H1 (cell line): ENCODE measurements at regions not wholly inside any gene's neighbourhood (a gene's known extent, or its start where the extent isn't known, plus 50 kb on each side); places are given as distances from the start of the nearest gene placed in this dataset.

Experiments used
- CTCF ChIA-PET: fragments of 300-600 bp; sonication (Branson Sonifier 250); formaldehyde crosslinking; loops from one replicate; lab custom pipeline; 2021; ENCODE audit not compliant: partially characterized antibody; lab: Charles Lee
- POLR2A ChIA-PET: fragments of 300-600 bp; sonication (Branson Sonifier 250); formaldehyde crosslinking; loops from one replicate; lab custom pipeline; 2021; ENCODE audit warnings: inconsistent platforms; ENCODE audit not compliant: partially characterized antibody; lab: Charles Lee
- DNase-seq, 2 experiments: peaks; one replicate each; pipeline versions ENCODE4 v3.0.0 to v3.0.0-alpha.2; 2010 to 2022; ENCODE audit warnings: low spot score in 2 of 2, low read depth in 1 of 2, mixed read lengths in 1 of 2
- FAIRE-seq: peaks from 2 replicates; lab custom pipeline; 2011; peaks lifted over from hg19 to GRCh38; lab: Jason Lieb, UNC
- H2AFZ ChIP-seq: 2 replicates; pipeline ENCODE4 v1.8.1; 2012; ENCODE audit warnings: low read length, inconsistent platforms
- H2AK5ac ChIP-seq: 2 replicates; pipeline ENCODE4 v1.6.1; 2013; ENCODE audit warnings: low read depth, low read length
- H2BK120ac ChIP-seq: replicated peaks from 2 replicates; pipeline ENCODE3; 2013; ENCODE audit warnings: low read depth, low read length, inconsistent platforms
- H2BK12ac ChIP-seq: 2 replicates; pipeline ENCODE4 v1.6.1; 2013; ENCODE audit warnings: low read depth, low read length
- H2BK15ac ChIP-seq: 2 replicates; pipeline ENCODE4 v1.6.1; 2013; ENCODE audit warnings: low read length
- H2BK20ac ChIP-seq: 2 replicates; pipeline ENCODE4 v1.6.1; 2013; ENCODE audit warnings: low read length
- H2BK5ac ChIP-seq: 2 replicates; pipeline ENCODE4 v1.6.1; 2013; ENCODE audit warnings: low read depth, low read length
- H3K14ac ChIP-seq: 2 replicates; pipeline ENCODE4 v1.6.1; 2013; ENCODE audit warnings: inconsistent platforms; ENCODE audit not compliant: insufficient read length
- H3K18ac ChIP-seq: 2 replicates; pipeline ENCODE4 v1.6.1; 2013; ENCODE audit warnings: low read length; ENCODE audit errors: extremely low read depth
- H3K23ac ChIP-seq: 2 replicates; pipeline ENCODE4 v1.6.1; 2013; ENCODE audit warnings: inconsistent platforms; ENCODE audit not compliant: insufficient read length
- H3K23me2 ChIP-seq: 2 replicates; pipeline ENCODE4 v1.6.1; 2013; ENCODE audit warnings: low read depth, low read length
- H3K27ac ChIP-seq: 2 replicates; pipeline ENCODE4 v1.6.1; 2011; ENCODE audit warnings: low read depth, low read length, inconsistent platforms
- H3K27me3 ChIP-seq, 4 experiments: replicated peaks in 1 of 4; 1 replicate in 1 of 4; 2 replicates in 3 of 4; pipeline versions ENCODE4 v1.6.1 to v1.8.1; 2011 to 2013; ENCODE audit warnings: low read length in 3 of 4, mild to moderate bottlenecking in 3 of 4, inconsistent platforms in 2 of 4, mixed read lengths in 2 of 4, moderate library complexity in 1 of 4; ENCODE audit not compliant: control insufficient read depth in 3 of 4, insufficient read depth in 3 of 4; ENCODE audit errors: extremely low read depth in 1 of 4
- H3K36me3 ChIP-seq, 4 experiments: 2 replicates each; pipeline versions ENCODE4 v1.6.1 to v1.8.1; 2011 to 2013; ENCODE audit warnings: mild to moderate bottlenecking in 4 of 4, low read length in 3 of 4, moderate library complexity in 2 of 4, control low read depth in 1 of 4, inconsistent platforms in 1 of 4; ENCODE audit not compliant: insufficient read depth in 4 of 4, control insufficient read depth in 2 of 4
- H3K4ac ChIP-seq: replicated peaks from 2 replicates; pipeline ENCODE3; 2013; ENCODE audit warnings: low read length, low read depth, mixed read lengths, inconsistent platforms; ENCODE audit not compliant: insufficient read length
- H3K4me1 ChIP-seq, 4 experiments: replicated peaks in 1 of 4; 1 replicate in 1 of 4; 2 replicates in 3 of 4; pipeline versions ENCODE4 v1.6.1 to v1.8.1; 2011 to 2013; ENCODE audit warnings: low read length in 3 of 4, inconsistent platforms in 2 of 4, mixed read lengths in 1 of 4; ENCODE audit not compliant: insufficient read depth in 4 of 4, control insufficient read depth in 3 of 4
- H3K4me2 ChIP-seq, 2 experiments: 2 replicates each; pipeline versions ENCODE4 v1.6.1 to v1.8.1; 2011 to 2013; ENCODE audit warnings: low read depth in 2 of 2, low read length in 2 of 2, control low read depth in 1 of 2, inconsistent platforms in 1 of 2, mild to moderate bottlenecking in 1 of 2; ENCODE audit not compliant: insufficient read depth in 1 of 2
- H3K4me3 ChIP-seq, 4 experiments: fragments of 200-600, 300-600 bp in 1 of 4; sonication (generic), shearing (Covaris generic), sonication (Bioruptor Twin) in 1 of 4; 2 replicates each; pipeline versions ENCODE4 v1.5.1 to v1.8.1; 2011 to 2016; ENCODE audit warnings: low read length in 4 of 4, low read depth in 3 of 4, control low read depth in 2 of 4, inconsistent platforms in 2 of 4, mild to moderate bottlenecking in 2 of 4, mixed read lengths in 1 of 4, moderate library complexity in 1 of 4; ENCODE audit not compliant: insufficient read depth in 2 of 4; ENCODE audit errors: extremely low read depth in 1 of 4
- H3K56ac ChIP-seq: replicated peaks from 2 replicates; pipeline ENCODE3; 2013; ENCODE audit warnings: low read depth, mild to moderate bottlenecking, mixed read lengths, low read length, inconsistent platforms; ENCODE audit not compliant: insufficient read length
- H3K79me1 ChIP-seq: 2 replicates; pipeline ENCODE4 v1.6.1; 2013; ENCODE audit warnings: low read depth, low read length, control low read depth
- H3K79me2 ChIP-seq, 2 experiments: 2 replicates each; pipeline versions ENCODE4 v1.6.1 to v1.8.1; 2012 to 2013; ENCODE audit warnings: low read length in 2 of 2, mild to moderate bottlenecking in 2 of 2, inconsistent platforms in 1 of 2; ENCODE audit not compliant: insufficient read depth in 2 of 2, control insufficient read depth in 1 of 2
- H3K9ac ChIP-seq, 4 experiments: replicated peaks in 1 of 4; 1 replicate in 1 of 4; 2 replicates in 3 of 4; pipeline versions ENCODE4 v1.6.1 to v1.8.1; 2011 to 2013; ENCODE audit warnings: low read depth in 3 of 4, low read length in 3 of 4, control low read depth in 2 of 4, mild to moderate bottlenecking in 2 of 4, moderate library complexity in 2 of 4, inconsistent platforms in 1 of 4; ENCODE audit errors: extremely low read depth in 1 of 4
- H3K9me3 ChIP-seq, 2 experiments: 2 replicates each; pipeline versions ENCODE4 v1.6.1 to v1.8.1; 2012 to 2013; ENCODE audit warnings: mild to moderate bottlenecking in 2 of 2, moderate library complexity in 2 of 2, control low read depth in 1 of 2, inconsistent platforms in 1 of 2, low read depth in 1 of 2, low read length in 1 of 2, mixed read lengths in 1 of 2; ENCODE audit not compliant: insufficient read depth in 2 of 2
- H4K20me1 ChIP-seq, 2 experiments: replicated peaks in 1 of 2; 2 replicates each; pipeline versions ENCODE3 to v1.8.1; 2011 to 2013; ENCODE audit warnings: inconsistent platforms in 2 of 2, low read length in 2 of 2, mild to moderate bottlenecking in 1 of 2; ENCODE audit not compliant: insufficient read depth in 2 of 2, control insufficient read depth in 1 of 2
- H4K5ac ChIP-seq: 2 replicates; pipeline ENCODE4 v1.6.1; 2013; ENCODE audit warnings: low read length, low read depth, mixed read lengths, inconsistent platforms; ENCODE audit not compliant: insufficient read length
- H4K8ac ChIP-seq: 2 replicates; pipeline ENCODE4 v1.8.0; 2013; ENCODE audit warnings: mild to moderate bottlenecking, moderate library complexity, low read length, inconsistent platforms; ENCODE audit not compliant: insufficient read depth; ENCODE audit errors: extremely low read depth
- H4K91ac ChIP-seq: replicated peaks from 2 replicates; pipeline ENCODE3; 2013; ENCODE audit warnings: low read length, mixed read lengths, inconsistent platforms; ENCODE audit not compliant: insufficient read length
- KDM1A ChIP-seq: fragments of 200-600, 300-600 bp; sonication (generic); IDR thresholded peaks from 2 replicates; pipeline ENCODE4 v1.7.1; 2016; ENCODE audit warnings: mild to moderate bottlenecking, low read length, borderline replicate concordance
- SP4 ChIP-seq: IDR thresholded peaks from 2 replicates; pipeline ENCODE4 v1.6.1; 2012; ENCODE audit warnings: low read length, inconsistent platforms
- TCF12 ChIP-seq: IDR thresholded peaks from 2 replicates; pipeline ENCODE4 v1.6.1; 2011; ENCODE audit warnings: low read depth, mild to moderate bottlenecking, low read length

- no peak overlapping the region for H4K91ac ChIP-seq
- no peak for FAIRE-seq
- no peak for TF ChIP-seq SP4
- TF ChIP-seq TCF12: no peak
- no peak for TF ChIP-seq KDM1A
Observed at GRCh38 chr5:164721116-164721515, 1215.7 kb downstream of the MAT2B start.

More at GRCh38 chr5:164721116-164721515, 1215.7 kb downstream of the MAT2B start:
- Histone ChIP-seq H2BK120ac (no peak overlapping the region), H4K20me1 (no peaks in the 10 kb centered on the region), H3K27ac (no peak overlapping the region), H2BK5ac (no peak overlapping the region), H3K4ac (no peak overlapping the region), H4K5ac (no peak overlapping the region), H3K9me3 (no peaks in the 10 kb centered on the region), H3K79me2 (no peaks in the 10 kb centered on the region), H3K9ac (no peak overlapping the region), H3K4me3 (no peak overlapping the region), H2BK20ac (no peak overlapping the region), H2AFZ (no peak overlapping the region), H2BK15ac (no peak overlapping the region), H3K4me1 (no peaks in the 10 kb centered on the region), H3K56ac (no peak overlapping the region), H3K36me3 (no peaks in the 10 kb centered on the region), H4K8ac (no peak overlapping the region), H3K27me3 (no peaks in the 10 kb centered on the region), H2AK5ac (no peak overlapping the region), H2BK12ac (no peak overlapping the region), H3K18ac (no peak overlapping the region), H3K79me1 (no peaks in the 10 kb centered on the region), H3K23me2 (no peaks in the 10 kb centered on the region), H3K23ac (no peak overlapping the region), H3K14ac (no peak overlapping the region), H3K4me2 (no peak overlapping the region)
- ChIA-PET POLR2A (no interaction called here), CTCF (no interaction called here)
- DNase-seq: no peak
